Inferior parietal cortex (tissue), 1 donor: ENCODE measurements at regions not wholly inside any gene's neighbourhood (a gene's known extent, or its start where the extent isn't known, plus 50 kb on each side); places are given as distances from the start of the nearest gene placed in this dataset.

Experiments used
- DNase-seq: peaks from one replicate; pipeline ENCODE4 v3.0.0-alpha.2; 2016; ENCODE audit errors: extremely low spot score

- DNase-seq: no peak
Observed at GRCh38 chr2:47315475-47315874, 53.6 kb upstream of the EPCAM start.

GRCh38 chr2:47313728-47314127, 55.4 kb upstream of the EPCAM start:
- no peak for DNase-seq

- no peak for DNase-seq
Observed at GRCh38 chr2:47313141-47313691, 55.9 kb upstream of the EPCAM start.

- DNase-seq: no peak
Observed at GRCh38 chr2:47312491-47312850, 56.6 kb upstream of the EPCAM start.

GRCh38 chr2:47311764-47312490, 57.2 kb upstream of the EPCAM start:
- DNase-seq: no peak

GRCh38 chr2:47310801-47311560, 58.1 kb upstream of the EPCAM start:
- peak; percentile 90 for DNase-seq

- DNase-seq: no peak
Observed at GRCh38 chr2:47309952-47310800, 58.9 kb upstream of the EPCAM start.

GRCh38 chr2:47309472-47309951, 59.6 kb upstream of the EPCAM start:
- no peak for DNase-seq

- no peak for DNase-seq
Observed at GRCh38 chr2:47307066-47307465, 62.0 kb upstream of the EPCAM start.

GRCh38 chr2:47304654-47305053, 64.5 kb upstream of the EPCAM start:
- no peak for DNase-seq

- DNase-seq: no peak
Observed at GRCh38 chr2:47303341-47304148, 65.6 kb upstream of the EPCAM start.

GRCh38 chr2:47302308-47302707, 66.8 kb upstream of the EPCAM start:
- DNase-seq: no peak

- DNase-seq: no peak
Observed at GRCh38 chr2:47301731-47302130, 67.4 kb upstream of the EPCAM start.

GRCh38 chr2:47301277-47301618, 67.9 kb upstream of the EPCAM start:
- DNase-seq: no peak

- no peak for DNase-seq
Observed at GRCh38 chr2:47300609-47301276, 68.4 kb upstream of the EPCAM start.

GRCh38 chr2:47300081-47300480, 69.0 kb upstream of the EPCAM start:
- no peak for DNase-seq

- DNase-seq: no peak
Observed at GRCh38 chr2:47299555-47299954, 69.6 kb upstream of the EPCAM start.

GRCh38 chr2:47298771-47299170, 70.3 kb upstream of the EPCAM start:
- no peak for DNase-seq

GRCh38 chr2:47297767-47298425, 71.2 kb upstream of the EPCAM start:
- DNase-seq: no peak

GRCh38 chr2:47295981-47296635, 73.0 kb upstream of the EPCAM start:
- DNase-seq: no peak
